Activated CD8-positive, alpha-beta T cell treated with anti-CD3 and anti-CD28 coated beads for 36 hours (primary cell): ENCODE measurements at regions not wholly inside any gene's neighbourhood (a gene's known extent, or its start where the extent isn't known, plus 50 kb on each side); places are given as distances from the start of the nearest gene placed in this dataset.

Experiments
- ATAC-seq: fragments of 200-7000 bp; cut with Tn5 transposase; one replicate; pipeline ENCODE4 v1.10.0; 2021; ENCODE audit warnings: mild to moderate bottlenecking, moderate library complexity
- CTCF ChIA-PET: fragments of 350-600 bp; sonication (Branson Sonifier 250); formaldehyde crosslinking; loops from one replicate; lab custom pipeline; 2021; ENCODE audit warnings: antibody characterized with exemption; lab: Charles Lee
- POLR2A ChIA-PET: fragments of 350-600 bp; sonication (Branson Sonifier 250); formaldehyde crosslinking; loops from one replicate; lab custom pipeline; 2021; ENCODE audit warnings: antibody characterized with exemption; lab: Charles Lee
- DNase-seq: peaks from one replicate; pipeline ENCODE4 v3.0.0-alpha.2; 2020
- H3K27ac Mint-ChIP-seq: one replicate; pipeline ENCODE4 v1.8.0; 2021; ENCODE audit warnings: mild to moderate bottlenecking, mixed read lengths
- H3K27me3 Mint-ChIP-seq: one replicate; pipeline ENCODE4 v1.8.0; 2021; ENCODE audit warnings: mixed read lengths
- H3K36me3 Mint-ChIP-seq: one replicate; pipeline ENCODE4 v1.8.0; 2021; ENCODE audit warnings: low read depth, mixed read lengths
- H3K4me1 Mint-ChIP-seq: one replicate; pipeline ENCODE4 v1.8.0; 2021; ENCODE audit warnings: low read depth, mixed read lengths
- H3K4me3 Mint-ChIP-seq: one replicate; pipeline ENCODE4 v1.8.0; 2021; ENCODE audit warnings: mild to moderate bottlenecking, moderate library complexity, mixed read lengths
- H3K9me3 Mint-ChIP-seq: one replicate; pipeline ENCODE4 v1.8.0; 2021; ENCODE audit warnings: mixed read lengths
- intact Hi-C: fragments of 100-400 bp; cut with micrococcal nuclease; formaldehyde crosslinking; loops from one replicate; pipeline ENCODE4 v1.10.0; 2022
- TF ChIP-seq, protein P1 (sequence below): fragments of 200-600 bp; IDR thresholded peaks from one replicate; pipeline ENCODE4 v1.8.0; 2022; ENCODE audit warnings: antibody characterized with exemption, mild to moderate bottlenecking

DNA sequence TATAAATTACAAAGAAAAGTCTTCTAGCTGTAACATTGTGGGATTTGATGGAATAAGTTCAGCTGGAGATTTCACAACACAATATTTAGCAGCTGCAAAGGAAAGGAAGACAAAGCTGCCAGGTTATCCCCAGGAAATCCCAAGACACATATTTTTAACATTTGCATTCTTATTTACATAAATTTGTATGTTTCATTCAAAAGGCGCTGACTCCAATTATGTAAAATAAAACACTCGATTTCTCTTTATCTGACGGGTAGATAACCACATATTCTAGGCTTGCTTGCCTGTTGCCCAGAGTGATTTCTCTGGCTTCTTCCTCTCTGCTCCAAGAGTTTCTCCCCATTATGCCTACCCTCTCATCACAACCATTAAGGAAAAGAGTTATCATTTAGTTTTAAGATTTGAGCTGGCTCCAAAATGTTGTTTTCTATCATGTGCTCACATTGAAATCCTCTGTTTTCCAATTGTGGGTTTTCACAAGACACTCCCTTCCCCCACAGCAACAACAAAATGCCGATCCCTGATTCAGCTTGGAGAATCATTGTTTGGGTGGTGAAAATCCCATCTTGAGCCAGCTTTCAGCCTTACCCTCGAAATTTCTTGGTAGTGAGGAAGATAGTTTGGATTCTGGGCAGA lies 128.2 kb upstream of the RASGEF1B start:
- no peak overlapping the region for H3K4me3 Mint-ChIP-seq

DNA sequence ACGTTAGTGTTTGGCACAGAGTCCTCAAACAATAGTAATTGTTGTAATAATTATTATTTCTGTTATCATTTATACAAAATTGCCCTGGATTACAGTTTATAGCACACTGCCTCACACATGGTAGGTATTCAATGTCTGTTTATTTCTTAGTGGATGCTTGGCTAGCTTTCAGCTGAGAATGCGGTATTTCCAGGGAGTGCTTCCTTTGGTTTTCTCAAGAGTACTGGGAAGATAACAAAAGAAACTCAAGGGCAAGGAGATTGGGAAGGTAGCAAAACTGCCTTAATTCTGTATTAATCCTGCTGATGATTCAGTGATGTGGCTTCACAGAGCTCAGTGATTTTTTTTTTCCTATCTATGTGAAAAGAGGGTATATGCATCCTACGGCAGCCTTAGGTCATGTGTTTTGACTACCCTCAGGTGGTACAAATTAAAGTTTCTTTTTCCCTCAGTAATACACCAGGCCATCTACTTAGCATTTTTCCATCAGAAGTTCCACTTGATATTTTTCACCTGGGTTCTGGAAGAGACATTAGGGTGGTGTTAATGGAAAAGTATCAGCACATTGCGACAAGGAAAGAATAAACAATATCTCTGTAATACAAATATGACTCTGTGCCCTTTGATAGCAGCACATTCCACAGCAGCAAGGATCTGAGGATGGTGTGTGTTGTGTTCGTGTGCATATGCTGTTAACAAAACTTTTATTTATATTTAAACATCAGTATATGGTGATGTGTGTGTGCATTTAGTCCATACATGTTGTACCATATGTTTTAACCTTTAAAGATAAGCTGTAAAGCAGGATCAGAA lies 124.3 kb upstream of the RASGEF1B start:
- TF ChIP-seq, protein P1, sequence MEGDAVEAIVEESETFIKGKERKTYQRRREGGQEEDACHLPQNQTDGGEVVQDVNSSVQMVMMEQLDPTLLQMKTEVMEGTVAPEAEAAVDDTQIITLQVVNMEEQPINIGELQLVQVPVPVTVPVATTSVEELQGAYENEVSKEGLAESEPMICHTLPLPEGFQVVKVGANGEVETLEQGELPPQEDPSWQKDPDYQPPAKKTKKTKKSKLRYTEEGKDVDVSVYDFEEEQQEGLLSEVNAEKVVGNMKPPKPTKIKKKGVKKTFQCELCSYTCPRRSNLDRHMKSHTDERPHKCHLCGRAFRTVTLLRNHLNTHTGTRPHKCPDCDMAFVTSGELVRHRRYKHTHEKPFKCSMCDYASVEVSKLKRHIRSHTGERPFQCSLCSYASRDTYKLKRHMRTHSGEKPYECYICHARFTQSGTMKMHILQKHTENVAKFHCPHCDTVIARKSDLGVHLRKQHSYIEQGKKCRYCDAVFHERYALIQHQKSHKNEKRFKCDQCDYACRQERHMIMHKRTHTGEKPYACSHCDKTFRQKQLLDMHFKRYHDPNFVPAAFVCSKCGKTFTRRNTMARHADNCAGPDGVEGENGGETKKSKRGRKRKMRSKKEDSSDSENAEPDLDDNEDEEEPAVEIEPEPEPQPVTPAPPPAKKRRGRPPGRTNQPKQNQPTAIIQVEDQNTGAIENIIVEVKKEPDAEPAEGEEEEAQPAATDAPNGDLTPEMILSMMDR: no peak
- DNase-seq: no peak
- intact Hi-C loops: loop anchor here (10.0 kb wide), 1 partner anchor 131 kb away; no protein-coding TSS in a partner anchor
- Mint-ChIP-seq H3K36me3 (no peaks in the 10 kb centered on the region), H3K9me3 (no peaks in the 10 kb centered on the region), H3K4me1 (peaks cover 9% of the 10 kb centered on the region), H3K4me3 (no peak overlapping the region), H3K27me3 (no peaks in the 10 kb centered on the region), H3K27ac (no peak overlapping the region)
- ChIA-PET CTCF (interaction anchor here (2.9 kb wide), 1 partner anchor 130 kb away, joined by 13 read pairs; no protein-coding TSS in a partner anchor), POLR2A (interaction anchor here (0.7 kb wide), 1 partner anchor 9 kb away, joined by 3 read pairs; no protein-coding TSS in a partner anchor)
- peak; percentile 68 for ATAC-seq

More for the DNA sequence above, 128.2 kb upstream of the RASGEF1B start:
- ATAC-seq: no peak
- Mint-ChIP-seq H3K27me3 (no peaks in the 10 kb centered on the region), H3K4me1 (peaks cover 6% of the 10 kb centered on the region), H3K9me3 (no peaks in the 10 kb centered on the region), H3K27ac (no peak overlapping the region), H3K36me3 (no peaks in the 10 kb centered on the region)
- intact Hi-C loops: loop anchor here (10.0 kb wide), 1 partner anchor 135 kb away; no protein-coding TSS in a partner anchor
- CTCF ChIA-PET: no interaction called here
- no peak for DNase-seq
- POLR2A ChIA-PET: no interaction called here
- TF ChIP-seq, protein P1: no peak

DNA sequence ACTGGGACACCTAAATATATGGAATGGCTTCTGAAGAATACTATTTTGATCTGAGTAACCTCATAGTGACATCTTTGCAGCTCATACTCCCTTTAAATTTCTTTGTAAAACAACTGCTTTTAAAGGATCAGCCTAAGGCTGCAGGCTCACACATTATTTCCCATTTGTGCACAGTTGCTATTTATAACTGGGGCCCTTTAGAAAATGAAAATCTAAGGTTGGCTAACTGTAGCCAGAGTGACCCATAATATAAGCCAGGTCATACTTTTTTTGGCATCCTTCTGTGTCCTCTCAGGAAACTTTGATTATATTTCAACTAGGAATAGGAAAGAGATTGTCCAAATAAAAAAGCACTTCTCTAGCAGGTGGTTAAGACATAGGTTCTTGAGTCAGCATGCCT lies 123.6 kb upstream of the RASGEF1B start:
- no peaks in the 10 kb centered on the region for H3K27me3 Mint-ChIP-seq
- H3K9me3 Mint-ChIP-seq: no peaks in the 10 kb centered on the region
- no peak overlapping the region for H3K4me3 Mint-ChIP-seq
- TF ChIP-seq, protein P1: no peak
- peaks cover 9% of the 10 kb centered on the region for H3K4me1 Mint-ChIP-seq
- CTCF ChIA-PET: interaction anchor here (1.2 to 2.9 kb wide), 2 partner anchors 87 to 129 kb away, joined by 3 to 13 read pairs; no protein-coding TSS in a partner anchor
- intact Hi-C loops: loop anchor here (10.0 kb wide), 1 partner anchor 130 kb away; no protein-coding TSS in a partner anchor
- DNase-seq (no peak), ATAC-seq (no peak)
- H3K36me3 Mint-ChIP-seq: no peaks in the 10 kb centered on the region
- POLR2A ChIA-PET: no interaction called here
- H3K27ac Mint-ChIP-seq: no peak overlapping the region

DNA sequence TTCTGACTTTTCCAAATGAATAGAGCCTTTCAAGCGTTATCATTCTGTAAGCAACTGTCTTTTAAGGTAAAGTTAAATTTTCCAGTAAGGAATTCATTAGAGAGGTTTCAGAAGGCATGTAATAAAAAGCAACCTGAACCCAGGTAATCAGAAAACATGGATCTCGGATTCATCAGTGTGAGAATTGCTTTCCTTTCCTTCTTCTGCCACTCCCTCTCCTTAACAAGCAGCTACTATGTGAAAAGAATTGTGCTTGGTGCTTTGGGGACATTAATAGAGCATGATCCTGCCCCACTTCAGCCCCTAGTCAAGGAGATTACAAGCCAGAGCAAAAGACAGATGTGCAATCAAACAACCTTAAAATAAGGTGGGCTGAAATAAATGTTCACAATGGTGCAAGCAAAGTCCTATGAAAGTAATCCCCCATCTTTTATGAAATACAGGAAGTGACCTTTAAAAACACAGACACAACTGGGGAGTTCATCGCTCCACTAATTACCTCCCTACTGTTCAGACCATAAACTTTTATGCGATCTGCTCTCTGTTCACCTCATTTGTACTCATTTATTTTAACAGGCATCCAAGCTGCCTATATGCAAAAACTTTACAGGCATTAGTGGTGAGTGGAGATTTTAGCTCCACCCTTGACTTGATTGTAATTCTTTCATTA lies 122.9 kb upstream of the RASGEF1B start:
- DNase-seq (no peak), ATAC-seq (no peak)
- Mint-ChIP-seq H3K9me3 (no peaks in the 10 kb centered on the region), H3K4me1 (peaks cover 13% of the 10 kb centered on the region), H3K4me3 (no peak overlapping the region), H3K27ac (no peak overlapping the region), H3K27me3 (no peaks in the 10 kb centered on the region), H3K36me3 (no peaks in the 10 kb centered on the region)
- TF ChIP-seq, protein P1: no peak
- intact Hi-C loops: loop anchor here (10.0 kb wide), 1 partner anchor 130 kb away; no protein-coding TSS in a partner anchor
- CTCF ChIA-PET: interaction anchor here (1.2 to 2.9 kb wide), 2 partner anchors 86 to 128 kb away, joined by 3 to 13 read pairs; no protein-coding TSS in a partner anchor
- POLR2A ChIA-PET: no interaction called here
